GM12891 (cell line): ENCODE measurements at regions not wholly inside any gene's neighbourhood (a gene's known extent, or its start where the extent isn't known, plus 50 kb on each side); places are given as distances from the start of the nearest gene placed in this dataset.

Experiments used
- DNase-seq: peaks from one replicate; pipeline ENCODE4 v3.0.0; 2011; ENCODE audit warnings: low spot score; ENCODE audit not compliant: insufficient read length
- FAIRE-seq: peaks from 2 replicates; lab custom pipeline; 2011; peaks lifted over from hg19 to GRCh38; lab: Jason Lieb, UNC
- PAX5 ChIP-seq: IDR thresholded peaks from 2 replicates; pipeline ENCODE4 v1.6.1; 2011; ENCODE audit warnings: low read length, moderate library complexity, mild to moderate bottlenecking; ENCODE audit not compliant: insufficient read depth, severe bottlenecking
- POLR2A ChIP-seq: IDR thresholded peaks from 2 replicates; pipeline ENCODE4 v1.6.1; 2011; ENCODE audit warnings: low read depth, low read length, control low read depth
- POLR2AphosphoS5 ChIP-seq: IDR thresholded peaks from 2 replicates; pipeline ENCODE4 v1.6.1; 2011; ENCODE audit warnings: low read depth, low read length, control low read depth
- POU2F2 ChIP-seq: IDR thresholded peaks from 2 replicates; pipeline ENCODE4 v1.6.1; 2011; ENCODE audit warnings: low read depth, mild to moderate bottlenecking, control low read depth, low read length, moderate library complexity
- SPI1 ChIP-seq: IDR thresholded peaks from 2 replicates; pipeline ENCODE4 v1.6.1; 2011; ENCODE audit warnings: low read depth, low read length, control low read depth
- TAF1 ChIP-seq: IDR thresholded peaks from 2 replicates; pipeline ENCODE4 v1.6.1; 2011; ENCODE audit warnings: low read depth, low read length, control low read depth

DNA sequence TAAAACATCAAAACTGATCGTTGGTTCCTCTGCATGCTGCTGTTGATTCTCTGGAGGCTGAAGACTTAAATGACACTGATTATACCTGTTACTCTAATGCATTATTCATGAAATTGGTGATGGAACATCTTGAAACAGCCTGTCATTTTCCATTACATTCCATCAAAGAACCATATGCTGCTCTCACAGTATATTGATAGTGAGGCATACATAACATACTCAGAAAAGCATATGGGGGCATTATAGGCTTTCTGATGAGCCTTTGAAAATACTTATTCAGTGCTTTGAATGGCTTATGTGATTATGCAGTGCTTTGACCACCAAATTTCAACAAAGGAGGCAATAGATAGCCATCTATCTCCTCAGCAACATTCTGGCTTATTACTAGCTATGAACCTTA is 392.1 kb downstream of the CDH19 start:
- no peak for TF ChIP-seq POU2F2
- no peak for DNase-seq
- no peak for FAIRE-seq

DNA sequence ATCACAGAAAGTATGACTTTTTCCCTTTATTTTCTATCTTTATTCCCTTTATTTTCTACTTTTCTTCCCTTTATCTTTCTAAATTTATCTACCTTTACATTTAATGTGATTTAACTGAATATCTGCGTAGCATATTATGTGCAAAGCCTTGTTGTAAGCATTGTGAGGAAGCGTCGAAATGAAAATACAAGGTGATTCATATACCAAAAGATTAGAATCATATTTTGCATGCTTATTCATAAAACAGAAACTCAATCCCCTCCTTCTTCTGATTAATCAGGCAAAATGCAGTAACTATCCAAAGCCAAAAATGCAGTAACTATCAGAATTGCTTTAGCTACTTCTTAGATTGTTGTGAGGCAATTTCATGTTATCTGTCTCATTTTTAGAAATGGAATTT is 393.0 kb downstream of the CDH19 start:
- DNase-seq (no peak), FAIRE-seq (no peak)
- no peak for TF ChIP-seq POLR2AphosphoS5
- no peak for TF ChIP-seq PAX5
- no peak for TF ChIP-seq POLR2A
- TF ChIP-seq POU2F2 = no peak
- TF ChIP-seq TAF1 = no peak
- TF ChIP-seq SPI1 = no peak

GRCh38 chr18:66209656-66210055 is 394.2 kb downstream of the CDH19 start:
- FAIRE-seq (no peak), DNase-seq (no peak)
- TF ChIP-seq POU2F2 (no peak), PAX5 (no peak), POLR2A (no peak), SPI1 (no peak), TAF1 (no peak), POLR2AphosphoS5 (no peak)

- no peak for TF ChIP-seq POLR2A
- TF ChIP-seq PAX5 = no peak
- TF ChIP-seq SPI1 = no peak
- TF ChIP-seq POLR2AphosphoS5 = no peak
- TF ChIP-seq TAF1 = no peak
- no peak for TF ChIP-seq POU2F2
- DNase-seq (no peak), FAIRE-seq (no peak)
Measured at GRCh38 chr18:66196805-66197204, 407.1 kb downstream of the CDH19 start.

GRCh38 chr18:66193938-66194337 is 410.0 kb downstream of the CDH19 start:
- FAIRE-seq = no peak

GRCh38 chr18:66193394-66193793 is 410.5 kb downstream of the CDH19 start:
- DNase-seq = no peak
- no peak for FAIRE-seq
- TF ChIP-seq POLR2A (no peak), POLR2AphosphoS5 (no peak), PAX5 (no peak), POU2F2 (no peak), SPI1 (no peak), TAF1 (no peak)

More at GRCh38 chr18:66193938-66194337, 410.0 kb downstream of the CDH19 start:
- TF ChIP-seq PAX5 (no peak), TAF1 (no peak), POLR2AphosphoS5 (no peak), POLR2A (no peak), SPI1 (no peak), POU2F2 (no peak)
- DNase-seq = no peak

DNA sequence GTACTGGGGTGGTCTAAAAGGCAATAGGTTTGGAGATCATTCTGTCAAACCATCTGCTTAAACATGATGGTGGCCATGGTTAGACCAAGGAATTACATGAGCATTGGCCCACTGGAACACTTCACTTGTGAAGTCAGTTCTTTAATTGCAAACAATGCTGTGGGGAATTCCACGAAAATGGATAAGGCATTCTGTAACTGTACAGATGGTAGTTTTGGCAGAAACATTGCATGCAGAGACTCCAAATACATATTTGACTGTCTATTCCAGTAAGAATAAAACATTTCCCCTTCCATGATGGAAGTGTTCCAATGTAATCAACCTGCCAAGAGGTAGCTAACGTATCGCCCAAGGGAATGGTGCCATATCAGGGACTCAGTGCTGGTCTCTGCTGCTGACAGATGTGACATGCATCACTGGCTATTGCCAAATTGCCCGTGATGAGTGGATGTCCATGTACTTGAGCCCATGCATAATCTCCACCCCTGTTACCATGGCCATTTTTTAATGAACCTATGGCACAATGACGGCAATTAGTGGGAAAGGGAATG is 417.9 kb downstream of the CDH7 start:
- TF ChIP-seq TAF1 = no peak
- no peak for TF ChIP-seq PAX5
- TF ChIP-seq POU2F2 = no peak
- no peak for TF ChIP-seq SPI1
- no peak for TF ChIP-seq POLR2AphosphoS5
- TF ChIP-seq POLR2A = no peak
- FAIRE-seq (peak; percentile 20), DNase-seq (no peak)

DNA sequence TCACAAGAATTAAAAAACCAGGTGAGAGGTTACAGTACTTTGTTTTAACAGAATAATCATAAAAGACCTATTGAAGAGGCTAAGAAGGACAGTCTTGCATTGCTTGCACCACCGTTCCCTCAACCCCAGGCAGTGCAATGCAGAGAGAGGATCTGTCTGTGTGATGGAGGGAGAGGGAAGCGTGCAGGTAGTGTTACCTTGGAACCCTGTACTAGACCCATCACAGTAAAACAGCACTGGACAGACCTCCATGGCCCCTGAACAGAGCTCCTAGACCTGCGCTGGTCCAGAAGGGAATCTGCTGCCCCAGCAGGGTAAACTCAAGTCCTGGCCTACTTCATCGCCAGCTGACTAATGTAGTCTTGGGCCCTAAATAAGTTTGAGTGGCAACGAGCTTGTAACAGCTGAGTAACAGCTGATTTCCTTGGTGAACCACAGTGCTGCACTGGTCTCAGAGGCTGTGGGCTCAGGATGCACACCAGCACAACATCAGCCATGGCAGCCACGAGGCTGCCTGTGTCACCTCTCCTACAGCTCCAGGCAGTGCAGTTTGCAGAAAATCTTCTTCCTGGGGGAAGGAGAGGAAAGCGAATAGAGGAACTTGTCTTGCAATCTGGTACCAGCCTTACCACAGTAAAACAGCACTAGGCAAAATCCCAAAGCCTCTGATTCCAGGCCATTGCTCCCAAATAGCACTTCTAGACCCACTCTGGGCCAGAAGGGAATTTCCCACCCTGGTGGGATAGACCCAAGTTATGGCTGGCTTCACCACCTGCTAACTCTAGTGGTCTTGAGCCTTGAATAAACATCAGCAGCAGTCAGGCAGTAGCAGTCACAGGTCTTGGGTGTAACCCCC is 417.2 kb downstream of the CDH7 start:
- DNase-seq = no peak
- no peak for FAIRE-seq

GRCh38 chr18:66160007-66160406 is 409.2 kb downstream of the CDH7 start:
- TF ChIP-seq POU2F2 (no peak), TAF1 (no peak), PAX5 (no peak), POLR2A (no peak), SPI1 (no peak), POLR2AphosphoS5 (no peak)
- DNase-seq (no peak), FAIRE-seq (no peak)

More for the DNA sequence above, 417.2 kb downstream of the CDH7 start:
- no peak for TF ChIP-seq POU2F2
- no peak for TF ChIP-seq POLR2A
- TF ChIP-seq PAX5 = no peak
- TF ChIP-seq TAF1 = no peak
- TF ChIP-seq SPI1 = no peak
- TF ChIP-seq POLR2AphosphoS5 = no peak
